Retinal pigment epithelial cell (primary cell): ENCODE measurements at regions not wholly inside any gene's neighbourhood (a gene's known extent, or its start where the extent isn't known, plus 50 kb on each side); places are given as distances from the start of the nearest gene placed in this dataset.

Experiments
- DNase-seq: peaks from one replicate; pipeline ENCODE4 v3.0.0-alpha.2; 2010; ENCODE audit warnings: low read depth
- H3K4me3 ChIP-seq: 2 replicates; pipeline ENCODE4 v1.5.1; 2011; ENCODE audit warnings: mild to moderate bottlenecking, low read length, control low read depth, moderate library complexity
- CTCF ChIP-seq: conservative IDR thresholded peaks from 2 replicates; pipeline ENCODE4 v1.5.1; 2011; ENCODE audit warnings: low read depth, low read length, control low read depth, inconsistent platforms

- no peak for TF ChIP-seq CTCF
- no peak overlapping the region for H3K4me3 ChIP-seq
- no peak for DNase-seq
Measured at GRCh38 chr7:10910447-10910846, 63.2 kb upstream of the PHF14 start.

DNA sequence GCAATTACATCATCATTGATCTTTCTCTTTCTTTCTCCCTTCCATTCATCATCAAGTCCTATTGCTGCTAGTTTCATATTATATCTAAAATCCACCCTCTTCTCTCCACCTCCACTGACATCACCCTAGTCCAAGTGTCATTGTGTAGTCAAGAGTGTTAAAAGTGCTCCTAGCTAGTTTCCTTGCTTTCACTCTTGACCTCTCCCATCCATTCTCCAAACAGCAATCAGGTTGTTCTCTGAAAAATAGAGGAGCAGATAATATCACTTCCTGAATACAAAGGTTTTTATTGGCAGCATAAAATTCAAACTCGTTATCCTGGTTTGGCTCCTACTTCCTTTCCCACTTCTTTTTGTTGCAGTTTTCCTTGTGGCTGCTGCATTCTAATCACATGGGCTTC, 61.6 kb upstream of the PHF14 start:
- no peak for DNase-seq
- TF ChIP-seq CTCF, result no peak
- H3K4me3 ChIP-seq, result no peak overlapping the region

DNA sequence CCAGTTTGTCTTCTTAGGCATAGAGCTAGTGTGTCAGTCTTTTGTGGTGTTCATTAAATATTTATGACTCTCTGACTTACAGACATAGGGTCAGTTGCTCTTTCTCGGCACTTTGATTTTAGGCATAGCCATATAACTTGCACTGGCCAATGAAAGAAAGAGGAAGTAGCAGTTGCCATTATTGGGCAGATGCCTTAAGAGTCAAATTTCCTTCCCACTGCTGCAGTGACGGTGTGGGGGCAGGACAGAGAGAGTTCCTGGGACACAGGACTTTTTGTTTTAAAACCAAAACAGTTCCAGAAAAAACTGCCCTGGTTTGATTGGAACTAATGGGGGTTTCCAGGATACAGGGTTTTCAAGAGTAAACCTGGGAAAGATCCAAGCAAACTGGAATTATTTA, 60.2 kb upstream of the PHF14 start:
- TF ChIP-seq CTCF, result no peak
- DNase-seq, result no peak

DNA sequence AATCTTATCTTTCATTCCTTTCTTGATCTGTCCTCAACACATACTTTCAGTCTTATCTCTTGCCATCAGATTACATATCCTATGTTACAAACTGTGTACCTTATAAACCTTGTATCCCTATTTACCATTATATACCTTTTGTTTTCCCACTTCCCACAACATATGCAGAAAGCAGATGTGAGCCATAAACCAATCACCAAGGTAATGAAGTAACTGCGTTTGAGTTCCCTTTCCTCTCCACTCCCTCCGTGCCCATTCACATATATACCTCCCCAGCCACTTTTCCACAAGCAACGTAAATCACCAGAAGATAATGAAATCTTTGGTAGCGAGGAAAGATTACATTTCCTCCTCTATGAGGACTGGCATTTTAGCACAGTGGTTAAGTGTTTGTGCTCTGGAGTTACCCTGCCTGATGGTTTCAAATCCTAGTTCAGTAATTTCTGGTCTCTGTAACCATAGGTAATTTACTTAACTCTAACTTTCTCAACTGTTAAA, 55.5 kb upstream of the PHF14 start:
- TF ChIP-seq CTCF, result no peak

More for the DNA sequence above, 60.2 kb upstream of the PHF14 start:
- H3K4me3 ChIP-seq, result no peak overlapping the region

GRCh38 chr7:10919923-10920322, 53.7 kb upstream of the PHF14 start:
- no peak overlapping the region for H3K4me3 ChIP-seq
- DNase-seq, result no peak
- TF ChIP-seq CTCF, result no peak

More for the DNA sequence above, 55.5 kb upstream of the PHF14 start:
- no peak for DNase-seq
- H3K4me3 ChIP-seq, result no peak overlapping the region
